SH-SY5Y (cell line): ENCODE measurements at regions not wholly inside any gene's neighbourhood (a gene's known extent, or its start where the extent isn't known, plus 50 kb on each side); places are given as distances from the start of the nearest gene placed in this dataset.

ENCODE experiments used
- GATA2 ChIP-seq: IDR thresholded peaks from 2 replicates; pipeline ENCODE4 v1.6.1; 2011; ENCODE audit warnings: mild to moderate bottlenecking, low read depth, low read length
- GATA3 ChIP-seq: IDR thresholded peaks from 2 replicates; pipeline ENCODE4 v1.6.1; 2011; ENCODE audit warnings: low read depth, mild to moderate bottlenecking, low read length, moderate library complexity

- no peak for TF ChIP-seq GATA2
- no peak for TF ChIP-seq GATA3
Observed at GRCh38 chr10:47164800-47165128, 135.2 kb upstream of the GDF10 start.
